Pancreas (tissue), 10 donors: ENCODE measurements at regions not wholly inside any gene's neighbourhood (a gene's known extent, or its start where the extent isn't known, plus 50 kb on each side); places are given as distances from the start of the nearest gene placed in this dataset.
A peak's percentile ranks its signal among the peaks of the same experiment; 100 is the strongest.

Experiments used
- ATAC-seq, 4 donors: fragments of 200-7000 bp; cut with Tn5 transposase; one replicate each; pipeline versions ENCODE4 v1.8.0 to v1.9.1; 2020; ENCODE audit warnings: mild to moderate bottlenecking in 4 of 4, moderate library complexity in 4 of 4
- DNase-seq, 6 donors: peaks; one replicate each; pipeline ENCODE4 v3.0.0-alpha.2; 2020
- FAIRE-seq: peaks from 2 replicates; lab custom pipeline; 2012; peaks lifted over from hg19 to GRCh38; lab: Jason Lieb, UNC
- H3K27ac ChIP-seq, 4 donors: fragments of 200-600 bp; sonication (generic); 1 replicate in 3 of 4; 2 replicates in 1 of 4; pipeline versions ENCODE4 v1.5.0 to v1.8.0; 2020
- H3K27me3 ChIP-seq, 4 donors: fragments of 200-600 bp; one replicate each; pipeline ENCODE4 v1.8.0; 2021
- H3K36me3 ChIP-seq, 3 donors: fragments of 200-600 bp; sonication (generic) in 1 of 3; one replicate each; pipeline versions ENCODE4 v1.5.0 to v1.8.0; 2020 to 2021
- H3K4me1 ChIP-seq, 3 donors: fragments of 200-600 bp; one replicate each; pipeline ENCODE4 v1.8.0; 2021
- H3K4me3 ChIP-seq, 4 donors: fragments of 200-600 bp; sonication (generic) in 2 of 4; one replicate each; pipeline versions ENCODE4 v1.5.0 to v1.8.0; 2020 to 2021
- H3K9me3 ChIP-seq, 4 donors: fragments of 200-600 bp; one replicate each; pipeline ENCODE4 v1.8.0; 2021
- CTCF ChIP-seq, 4 donors: fragments of 200-600 bp; sonication (generic) in 3 of 4; IDR thresholded peaks; one replicate each; pipeline versions ENCODE4 v1.5.0 to v1.8.0; 2021; ENCODE audit warnings: antibody characterized with exemption in 4 of 4
- WGBS, 2 donors: extraction: QIAGEN DNeasy Blood & Tissue Kit; methylation state at CpG; one replicate each; pipeline ENCODE4 v1.1.7; 2013; 5-methylcytosine and 5-hydroxymethylcytosine counted together
- intact Hi-C, 3 donors: fragments of 100-400 bp; cut with DNase I; formaldehyde crosslinking; loops; one replicate each; pipeline versions ENCODE4 v1.11.1 to v1.14.2; 2022
- donor health status: healthy with polysubstance abuse.
- donor health status: DM: no; HTN: no; CAD: no; lungs with moderate emphysema.
- donor health status: DM: no; HTN: no; CAD: no.
- donor health status: control.
- donor health status: control.
- donor health status: Bipolar disorder and iron deficiency.
- donor health status: DM: yes; HTN: yes; CAD: no.
- donor health status: DM: no; HTN: no; CAD: no.
- donor health status: DM: no; HTN: no; CAD: no.
- donor health status: DM: yes; HTN: yes; CAD: no.

GRCh38 chr1:230499496-230499895 is 73.4 kb upstream of the PGBD5 start:
- Histone ChIP-seq H3K4me3 (no peak overlapping the region), H3K36me3 (no peaks in the 10 kb centered on the region), H3K4me1 (peaks cover 25 to 34% (median 26%) of the 10 kb centered on the region in 3 donors), H3K27ac (no peak overlapping the region), H3K9me3 (no peaks in the 10 kb centered on the region), H3K27me3 (no peaks in the 10 kb centered on the region)
- ATAC-seq (no peak), DNase-seq (no peak), FAIRE-seq (no peak)
- TF ChIP-seq CTCF (IDR thresholded peaks at IDR 0.05) = no peak
- intact Hi-C loops = no loop called here
- 83 to 87% methylated on average over 4 of the region's 4 CpGs for WGBS, 2 donors

- DNase-seq (peak in 3 of 6 donors; percentile 36 to 47 (median 42)), ATAC-seq (peak; percentile 22 to 66 (median 36)), FAIRE-seq (no peak)
- Histone ChIP-seq H3K27ac (no peak overlapping the region), H3K36me3 (no peaks in the 10 kb centered on the region), H3K9me3 (no peaks in the 10 kb centered on the region), H3K27me3 (no peaks in the 10 kb centered on the region), H3K4me3 (no peak overlapping the region), H3K4me1 (peaks cover 25 to 34% (median 26%) of the 10 kb centered on the region in 3 donors)
- intact Hi-C loops = no loop called here
- no peak for TF ChIP-seq CTCF (IDR thresholded peaks at IDR 0.05)
- WGBS, 2 donors = 17 to 22% methylated on average over 6 of the region's 6 CpGs
Measured at GRCh38 chr1:230498704-230499103, 72.6 kb upstream of the PGBD5 start.

- Histone ChIP-seq H3K4me1 (peaks cover 27 to 33% (median 31%) of the 10 kb centered on the region in 3 donors), H3K27me3 (no peaks in the 10 kb centered on the region), H3K9me3 (no peaks in the 10 kb centered on the region), H3K4me3 (peak overlapping the region in 2 of 4 donors; percentile 27 to 35), H3K36me3 (no peaks in the 10 kb centered on the region), H3K27ac (peak overlapping the region; percentile 72 to 91 (median 87))
- peak in 2 of 4 donors; percentile 3 to 6 for ATAC-seq
- 49 to 70% methylated on average over 3 of the region's 3 CpGs for WGBS, 2 donors
- intact Hi-C loops = no loop called here
- no peak for TF ChIP-seq CTCF (IDR thresholded peaks at IDR 0.05)
- DNase-seq = no peak
- FAIRE-seq = no peak
Measured at GRCh38 chr1:230496451-230496850, 70.3 kb upstream of the PGBD5 start.

GRCh38 chr1:230495891-230496385 is 69.8 kb upstream of the PGBD5 start:
- H3K27me3 ChIP-seq = no peaks in the 10 kb centered on the region
- no peaks in the 10 kb centered on the region for H3K9me3 ChIP-seq
- no peaks in the 10 kb centered on the region for H3K36me3 ChIP-seq
- peak overlapping the region; percentile 72 to 91 (median 87) for H3K27ac ChIP-seq
- 23 to 32% methylated on average over 11 of the region's 11 CpGs for WGBS, 2 donors
- no peak for FAIRE-seq
- peak in 5 of 6 donors; percentile 76 to 89 (median 84) for DNase-seq
- intact Hi-C loops = no loop called here
- H3K4me1 ChIP-seq = peaks cover 24 to 28% (median 26%) of the 10 kb centered on the region in 3 donors
- ATAC-seq = peak; percentile 89 to 91 (median 90)
- H3K4me3 ChIP-seq = peak overlapping the region in 2 of 4 donors; percentile 27 to 35
- TF ChIP-seq CTCF (IDR thresholded peaks at IDR 0.05) = no peak

- intact Hi-C loops = no loop called here
- no peak for DNase-seq
- Histone ChIP-seq H3K27me3 (no peaks in the 10 kb centered on the region), H3K4me1 (peaks cover 24 to 26% (median 25%) of the 10 kb centered on the region in 3 donors), H3K36me3 (no peaks in the 10 kb centered on the region), H3K27ac (peak overlapping the region; percentile 72 to 91 (median 87)), H3K4me3 (no peak overlapping the region), H3K9me3 (no peaks in the 10 kb centered on the region)
- peak in 2 of 4 donors; percentile 48 to 56 for ATAC-seq
- TF ChIP-seq CTCF (IDR thresholded peaks at IDR 0.05) = no peak
- whole genome bisulfite sequencing, 2 donors = 66 to 70% methylated on average over 4 of the region's 4 CpGs
- no peak for FAIRE-seq
Measured at GRCh38 chr1:230495076-230495475, 68.9 kb upstream of the PGBD5 start.
